PC-9 (cell line): ENCODE measurements at regions not wholly inside any gene's neighbourhood (a gene's known extent, or its start where the extent isn't known, plus 50 kb on each side); places are given as distances from the start of the nearest gene placed in this dataset.

Experiments used
- BruUV-seq: library from RNA; stranded (reverse); fragments of 400-500 nt; replicated peaks from 2 replicates; lab custom pipeline; 2021; lab: Mats Ljungman, UMichigan
- CTCF ChIA-PET: fragments of 300-600 bp; sonication (Branson Sonifier 250); formaldehyde crosslinking; loops from one replicate; lab custom pipeline; 2022; ENCODE audit warnings: antibody characterized with exemption; lab: Charles Lee
- POLR2A ChIA-PET: fragments of 300-600 bp; sonication (Branson Sonifier 250); formaldehyde crosslinking; loops from one replicate; lab custom pipeline; 2022; ENCODE audit warnings: antibody characterized with exemption; ENCODE audit not compliant: unreplicated experiment; lab: Charles Lee
- DNase-seq, 2 experiments: peaks; one replicate each; pipeline versions ENCODE4 v3.0.0 to v3.0.0-alpha.2; 2015 to 2022; ENCODE audit warnings: mixed read lengths in 1 of 2
- H2AFZ ChIP-seq: fragments of 200-600 bp; sonication (generic); 2 replicates; pipeline ENCODE4 v1.8.1; 2017; ENCODE audit warnings: antibody characterized with exemption
- H3F3A ChIP-seq: fragments of 200-600 bp; sonication (generic); 2 replicates; pipeline ENCODE4 v1.8.1; 2017; ENCODE audit warnings: antibody characterized with exemption, mild to moderate bottlenecking, low read depth; ENCODE audit not compliant: insufficient read depth
- H3K27ac ChIP-seq: fragments of 200-600 bp; sonication (generic); 2 replicates; pipeline ENCODE4 v1.6.1; 2016; ENCODE audit warnings: mixed run types
- H3K27me3 ChIP-seq: fragments of 200-600 bp; sonication (generic); 2 replicates; pipeline ENCODE4 v1.6.1; 2016; ENCODE audit warnings: low read depth, mixed run types; ENCODE audit not compliant: insufficient read depth
- H3K36me3 ChIP-seq: fragments of 200-600 bp; sonication (generic); 2 replicates; pipeline ENCODE4 v1.6.1; 2016; ENCODE audit warnings: low read depth, mixed run types
- H3K4me1 ChIP-seq: fragments of 200-600 bp; sonication (generic); replicated peaks from 2 replicates; pipeline ENCODE4 v1.6.1; 2016; ENCODE audit warnings: mixed run types; ENCODE audit not compliant: insufficient read depth
- H3K4me2 ChIP-seq: fragments of 200-600 bp; sonication (generic); 2 replicates; pipeline ENCODE4 v1.6.1; 2017; ENCODE audit warnings: mixed run types
- H3K4me3 ChIP-seq: fragments of 200-600 bp; sonication (generic); 2 replicates; pipeline ENCODE4 v1.6.1; 2016; ENCODE audit warnings: mixed run types
- H3K79me2 ChIP-seq: fragments of 200-600 bp; sonication (generic); 2 replicates; pipeline ENCODE4 v1.6.1; 2017; ENCODE audit warnings: low read depth, mixed run types
- H3K9me2 ChIP-seq: fragments of 200-600 bp; sonication (generic); 2 replicates; pipeline ENCODE4 v1.8.1; 2017; ENCODE audit warnings: mild to moderate bottlenecking; ENCODE audit not compliant: insufficient read depth
- H3K9me3 ChIP-seq: fragments of 200-600 bp; sonication (generic); 2 replicates; pipeline ENCODE4 v1.8.1; 2016; ENCODE audit warnings: low read depth; ENCODE audit not compliant: insufficient read depth
- H4K20me1 ChIP-seq: fragments of 200-600 bp; sonication (generic); 2 replicates; pipeline ENCODE4 v1.8.1; 2017; ENCODE audit not compliant: insufficient read depth
- EZH2 ChIP-seq: fragments of 200-600 bp; sonication (generic); IDR thresholded peaks from 2 replicates; pipeline ENCODE4 v1.8.0; 2017; ENCODE audit warnings: antibody characterized with exemption, low read depth
- intact Hi-C: fragments of 100-400 bp; cut with micrococcal nuclease; formaldehyde crosslinking; loops from one replicate; pipeline ENCODE4 v1.10.0; 2022; ENCODE audit not compliant: unreplicated experiment
- TF ChIP-seq, protein P1 (sequence below): fragments of 200-600 bp; sonication (generic); conservative IDR thresholded peaks from 2 replicates; pipeline ENCODE4 v1.6.1; 2017; ENCODE audit warnings: mixed run types, antibody characterized with exemption, mild to moderate bottlenecking, moderate library complexity

DNA sequence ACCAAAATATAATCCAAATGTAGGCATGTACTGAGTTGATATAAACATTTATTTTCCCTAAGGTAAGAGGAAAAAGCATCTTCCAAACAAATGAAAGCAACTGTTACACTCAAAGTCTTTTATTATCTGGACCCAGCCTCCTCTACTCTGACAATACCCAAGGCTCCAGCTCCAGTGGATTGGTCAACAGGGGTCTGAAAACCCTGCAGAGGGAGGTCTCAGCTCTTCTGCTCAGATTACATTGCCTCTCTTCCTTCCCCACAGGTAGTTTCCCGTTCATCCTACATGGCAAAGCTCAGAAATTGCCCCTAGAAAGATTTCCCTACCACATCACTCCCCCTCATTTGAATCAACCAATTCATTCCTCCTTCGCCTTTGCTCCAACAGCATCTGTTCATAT is 457.0 kb downstream of the METTL4 start:
- H3F3A ChIP-seq = peaks cover 6% of the 10 kb centered on the region
- H3K9me2 ChIP-seq = no peaks in the 10 kb centered on the region
- no peak overlapping the region for H3K4me3 ChIP-seq
- no peak overlapping the region for H3K27ac ChIP-seq
- TF ChIP-seq EZH2 = no peak
- TF ChIP-seq, protein P1, sequence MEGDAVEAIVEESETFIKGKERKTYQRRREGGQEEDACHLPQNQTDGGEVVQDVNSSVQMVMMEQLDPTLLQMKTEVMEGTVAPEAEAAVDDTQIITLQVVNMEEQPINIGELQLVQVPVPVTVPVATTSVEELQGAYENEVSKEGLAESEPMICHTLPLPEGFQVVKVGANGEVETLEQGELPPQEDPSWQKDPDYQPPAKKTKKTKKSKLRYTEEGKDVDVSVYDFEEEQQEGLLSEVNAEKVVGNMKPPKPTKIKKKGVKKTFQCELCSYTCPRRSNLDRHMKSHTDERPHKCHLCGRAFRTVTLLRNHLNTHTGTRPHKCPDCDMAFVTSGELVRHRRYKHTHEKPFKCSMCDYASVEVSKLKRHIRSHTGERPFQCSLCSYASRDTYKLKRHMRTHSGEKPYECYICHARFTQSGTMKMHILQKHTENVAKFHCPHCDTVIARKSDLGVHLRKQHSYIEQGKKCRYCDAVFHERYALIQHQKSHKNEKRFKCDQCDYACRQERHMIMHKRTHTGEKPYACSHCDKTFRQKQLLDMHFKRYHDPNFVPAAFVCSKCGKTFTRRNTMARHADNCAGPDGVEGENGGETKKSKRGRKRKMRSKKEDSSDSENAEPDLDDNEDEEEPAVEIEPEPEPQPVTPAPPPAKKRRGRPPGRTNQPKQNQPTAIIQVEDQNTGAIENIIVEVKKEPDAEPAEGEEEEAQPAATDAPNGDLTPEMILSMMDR = no peak
- no peaks in the 10 kb centered on the region for H3K36me3 ChIP-seq
- H3K9me3 ChIP-seq = 0 out of 2 replicates have a peak, but pooled peaks cover 4% of the 10 kb centered on the region
- no peak overlapping the region for H2AFZ ChIP-seq
- no peak for DNase-seq
- H3K4me2 ChIP-seq = no peak overlapping the region
- POLR2A ChIA-PET = no interaction called here
- H3K27me3 ChIP-seq = no peaks in the 10 kb centered on the region
- peaks cover 25% of the 10 kb centered on the region for H3K4me1 ChIP-seq
- CTCF ChIA-PET = no interaction called here
- BruUV-seq = no TSS peak
- intact Hi-C loops = loop anchor here (10.0 kb wide), 1 partner anchor 301 kb away; no protein-coding TSS in a partner anchor
- H4K20me1 ChIP-seq = no peaks in the 10 kb centered on the region
- H3K79me2 ChIP-seq = no peaks in the 10 kb centered on the region

DNA sequence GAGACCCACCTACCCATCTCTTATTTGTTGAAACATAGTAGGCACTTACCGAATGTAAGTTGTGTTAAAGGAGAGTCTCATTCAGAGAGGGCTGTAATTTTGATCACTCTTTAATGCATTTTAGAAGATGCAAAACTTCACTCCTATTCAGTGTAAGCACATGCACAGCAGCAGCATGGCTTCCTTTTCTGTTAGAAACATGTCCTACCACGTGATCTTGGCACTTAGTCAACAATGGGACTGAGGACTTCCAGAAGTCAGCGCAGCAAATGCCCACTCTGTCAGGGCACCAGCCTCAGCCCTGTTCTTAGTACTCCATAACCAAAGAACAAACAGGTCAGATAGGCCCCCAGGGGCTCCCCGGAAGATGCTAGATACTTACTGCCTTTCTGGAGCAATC is 456.5 kb downstream of the METTL4 start:
- TF ChIP-seq, protein P1 = no peak
- Histone ChIP-seq H3K9me3 (0 out of 2 replicates have a peak, but pooled peaks cover 4% of the 10 kb centered on the region), H3K36me3 (no peaks in the 10 kb centered on the region), H3K4me3 (no peak overlapping the region), H4K20me1 (no peaks in the 10 kb centered on the region), H3F3A (peaks cover 6% of the 10 kb centered on the region), H3K27me3 (no peaks in the 10 kb centered on the region), H3K79me2 (no peaks in the 10 kb centered on the region), H3K4me1 (peaks cover 25% of the 10 kb centered on the region), H3K9me2 (no peaks in the 10 kb centered on the region), H3K4me2 (no peak overlapping the region), H3K27ac (no peak overlapping the region), H2AFZ (no peak overlapping the region; the same call in 1 of the 2 replicates)
- ChIA-PET CTCF (no interaction called here), POLR2A (no interaction called here)
- BruUV-seq = no TSS peak
- intact Hi-C loops = loop anchor here (10.0 kb wide), 1 partner anchor 300 kb away; no protein-coding TSS in a partner anchor
- no peak for DNase-seq

DNA sequence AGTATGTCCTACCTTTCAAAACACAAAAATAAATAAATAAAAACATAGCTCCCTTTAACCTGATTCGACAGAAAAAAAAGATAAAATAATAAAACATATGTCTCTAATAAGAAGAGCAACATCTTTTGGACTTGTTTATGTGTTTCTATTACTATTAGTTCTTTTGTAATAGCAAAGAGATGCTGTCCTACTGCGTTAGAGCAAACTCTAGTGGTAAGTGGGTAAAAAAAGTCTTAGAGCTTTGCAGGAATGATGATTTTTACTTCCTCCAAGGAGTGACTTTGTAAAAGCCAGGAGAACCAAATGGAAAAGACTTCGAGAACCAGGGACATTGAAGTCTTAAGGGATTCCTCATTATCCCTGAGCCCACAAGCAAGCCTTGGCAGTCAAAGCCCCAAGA is 450.1 kb downstream of the METTL4 start:
- H3K9me3 ChIP-seq = no peaks in the 10 kb centered on the region
- no peak for DNase-seq
- BruUV-seq = no TSS peak
- CTCF ChIA-PET = interaction anchor here (0.6 kb wide), 1 partner anchor 392 kb away, joined by 6 read pairs; no protein-coding TSS in a partner anchor
- no peaks in the 10 kb centered on the region for H3K36me3 ChIP-seq
- intact Hi-C loops = no loop called here
- no peaks in the 10 kb centered on the region for H3F3A ChIP-seq
- H3K27ac ChIP-seq = no peak overlapping the region
- H4K20me1 ChIP-seq = no peaks in the 10 kb centered on the region
- H3K27me3 ChIP-seq = no peaks in the 10 kb centered on the region
- no peaks in the 10 kb centered on the region; the same call in 1 of the 2 replicates for H3K9me2 ChIP-seq
- POLR2A ChIA-PET = interaction anchor here (0.5 to 0.7 kb wide), 3 partner anchors 9 to 152 kb away, joined by 3 to 7 read pairs (median 6); no protein-coding TSS in a partner anchor
- TF ChIP-seq, protein P1 = no peak
- no peak for TF ChIP-seq EZH2
- no peaks in the 10 kb centered on the region for H3K79me2 ChIP-seq
- no peaks in the 10 kb centered on the region for H3K4me1 ChIP-seq
- H2AFZ ChIP-seq = no peak overlapping the region
- H3K4me3 ChIP-seq = no peak overlapping the region
- H3K4me2 ChIP-seq = no peak overlapping the region
